Endothelial cell (in vitro differentiated cells): ENCODE measurements at regions not wholly inside any gene's neighbourhood (a gene's known extent, or its start where the extent isn't known, plus 50 kb on each side); places are given as distances from the start of the nearest gene placed in this dataset.

Source experiments
- DNase-seq: peaks from one replicate; pipeline ENCODE4 v3.0.0; 2021; ENCODE audit warnings: low spot score
- H3K27ac Mint-ChIP-seq: one replicate; pipeline ENCODE4 v1.8.0; 2021; ENCODE audit warnings: mixed read lengths, inconsistent platforms; ENCODE audit not compliant: unreplicated experiment
- H3K27me3 Mint-ChIP-seq: one replicate; pipeline ENCODE4 v1.8.0; 2021; ENCODE audit warnings: mild to moderate bottlenecking, moderate library complexity, mixed read lengths, inconsistent platforms; ENCODE audit not compliant: unreplicated experiment
- H3K36me3 Mint-ChIP-seq: one replicate; pipeline ENCODE4 v1.8.0; 2021; ENCODE audit warnings: mild to moderate bottlenecking, low read depth, mixed read lengths, inconsistent platforms; ENCODE audit not compliant: unreplicated experiment
- H3K4me1 Mint-ChIP-seq: one replicate; pipeline ENCODE4 v1.8.0; 2021; ENCODE audit warnings: mild to moderate bottlenecking, mixed read lengths, inconsistent platforms; ENCODE audit not compliant: unreplicated experiment
- H3K4me3 Mint-ChIP-seq: one replicate; pipeline ENCODE4 v1.8.0; 2021; ENCODE audit warnings: mild to moderate bottlenecking, mixed read lengths, inconsistent platforms; ENCODE audit not compliant: unreplicated experiment
- H3K9me3 Mint-ChIP-seq: one replicate; pipeline ENCODE4 v1.8.0; 2021; ENCODE audit warnings: mixed read lengths, inconsistent platforms; ENCODE audit not compliant: unreplicated experiment
- CTCF ChIP-seq: fragments of 200-600 bp; sonication (generic); IDR thresholded peaks from one replicate; pipeline ENCODE4 v1.5.0; 2021; ENCODE audit warnings: antibody characterized with exemption; ENCODE audit not compliant: unreplicated experiment

- H3K4me3 Mint-ChIP-seq, result no peak overlapping the region
- H3K36me3 Mint-ChIP-seq, result no peaks in the 10 kb centered on the region
- no peak overlapping the region for H3K27ac Mint-ChIP-seq
- TF ChIP-seq CTCF, result no peak
- peaks cover 7% of the 10 kb centered on the region for H3K27me3 Mint-ChIP-seq
- no peaks in the 10 kb centered on the region for H3K9me3 Mint-ChIP-seq
- DNase-seq, result no peak
- H3K4me1 Mint-ChIP-seq, result no peaks in the 10 kb centered on the region
These were observed 877.3 kb downstream of the BRD1 start for GRCh38 chr22:48950151-48950915.

- H3K27me3 Mint-ChIP-seq, result peaks cover 7% of the 10 kb centered on the region
- TF ChIP-seq CTCF, result no peak
- H3K4me1 Mint-ChIP-seq, result peaks cover 2% of the 10 kb centered on the region
- H3K36me3 Mint-ChIP-seq, result no peaks in the 10 kb centered on the region
- no peak overlapping the region for H3K27ac Mint-ChIP-seq
- H3K9me3 Mint-ChIP-seq, result no peaks in the 10 kb centered on the region
- H3K4me3 Mint-ChIP-seq, result no peak overlapping the region
- DNase-seq, result no peak
These were observed 878.1 kb downstream of the BRD1 start for GRCh38 chr22:48949375-48950149.

GRCh38 chr22:48948575-48949170, 879.0 kb downstream of the BRD1 start:
- H3K36me3 Mint-ChIP-seq, result no peaks in the 10 kb centered on the region
- H3K9me3 Mint-ChIP-seq, result no peaks in the 10 kb centered on the region
- TF ChIP-seq CTCF, result no peak
- peaks cover 4% of the 10 kb centered on the region for H3K4me1 Mint-ChIP-seq
- H3K4me3 Mint-ChIP-seq, result no peak overlapping the region
- no peak for DNase-seq
- peaks cover 7% of the 10 kb centered on the region for H3K27me3 Mint-ChIP-seq
- H3K27ac Mint-ChIP-seq, result no peak overlapping the region

- no peaks in the 10 kb centered on the region for H3K36me3 Mint-ChIP-seq
- peaks cover 7% of the 10 kb centered on the region for H3K27me3 Mint-ChIP-seq
- DNase-seq, result no peak
- H3K4me3 Mint-ChIP-seq, result no peak overlapping the region
- H3K9me3 Mint-ChIP-seq, result no peaks in the 10 kb centered on the region
- H3K27ac Mint-ChIP-seq, result no peak overlapping the region
- H3K4me1 Mint-ChIP-seq, result peaks cover 4% of the 10 kb centered on the region
- TF ChIP-seq CTCF, result no peak
These were observed 880.0 kb downstream of the BRD1 start for GRCh38 chr22:48947636-48948035.
